Skeletal muscle tissue (tissue), 3 donors: ENCODE measurements at regions not wholly inside any gene's neighbourhood (a gene's known extent, or its start where the extent isn't known, plus 50 kb on each side); places are given as distances from the start of the nearest gene placed in this dataset.
A peak's percentile ranks its signal among the peaks of the same experiment; 100 is the strongest.

Experiments used
- H3K27ac ChIP-seq: one replicate; pipeline ENCODE4 v1.7.0; 2013; ENCODE audit warnings: mild to moderate bottlenecking, low read depth, low read length, inconsistent platforms
- H3K27me3 ChIP-seq, 3 donors: one replicate each; pipeline ENCODE4 v1.7.0; 2013; ENCODE audit warnings: low read length in 3 of 3; ENCODE audit not compliant: control insufficient read depth in 3 of 3, insufficient read depth in 3 of 3
- H3K36me3 ChIP-seq, 3 donors: one replicate each; pipeline ENCODE4 v1.7.0; 2013; ENCODE audit warnings: low read length in 3 of 3; ENCODE audit not compliant: control insufficient read depth in 3 of 3, insufficient read depth in 3 of 3
- H3K4me1 ChIP-seq, 3 donors: one replicate each; pipeline ENCODE4 v1.7.0; 2013; ENCODE audit warnings: low read length in 3 of 3, mild to moderate bottlenecking in 3 of 3; ENCODE audit not compliant: control insufficient read depth in 3 of 3, insufficient read depth in 3 of 3
- H3K4me3 ChIP-seq, 3 donors: one replicate each; pipeline ENCODE4 v1.7.0; 2013; ENCODE audit warnings: low read length in 3 of 3
- H3K9ac ChIP-seq, 3 donors: one replicate each; pipeline ENCODE4 v1.7.0; 2013; ENCODE audit warnings: low read length in 3 of 3, mild to moderate bottlenecking in 3 of 3, moderate library complexity in 2 of 3, low read depth in 1 of 3
- H3K9me3 ChIP-seq, 3 donors: one replicate each; pipeline ENCODE4 v1.7.0; 2013; ENCODE audit warnings: low read length in 3 of 3; ENCODE audit not compliant: control insufficient read depth in 3 of 3
- donor health status: Osteomylitis.

- Histone ChIP-seq H3K9me3 (no peaks in the 10 kb centered on the region), H3K36me3 (no peaks in the 10 kb centered on the region), H3K27me3 (no peaks in the 10 kb centered on the region), H3K27ac (peak overlapping the region; percentile 95), H3K4me3 (peak overlapping the region in 1 of 3 donors; percentile 9), H3K9ac (peak overlapping the region; percentile 59 to 83 (median 83)), H3K4me1 (peaks cover 28 to 55% (median 36%) of the 10 kb centered on the region in 3 donors)
These were observed 180.9 kb upstream of the RREB1 start for GRCh38 chr6:6926856-6927255.

GRCh38 chr6:6927521-6928361, 180.0 kb upstream of the RREB1 start:
- no peaks in the 10 kb centered on the region for H3K36me3 ChIP-seq
- no peaks in the 10 kb centered on the region for H3K9me3 ChIP-seq
- H3K27ac ChIP-seq, result peak overlapping the region; percentile 95
- H3K4me3 ChIP-seq, result peak overlapping the region; percentile 57 to 72 (median 68)
- H3K9ac ChIP-seq, result peak overlapping the region; percentile 69 to 83 (median 83)
- peaks cover 28 to 55% (median 36%) of the 10 kb centered on the region in 3 donors for H3K4me1 ChIP-seq
- no peaks in the 10 kb centered on the region for H3K27me3 ChIP-seq

- Histone ChIP-seq H3K9ac (no peak overlapping the region), H3K27ac (no peak overlapping the region), H3K27me3 (no peaks in the 10 kb centered on the region), H3K4me3 (no peak overlapping the region), H3K36me3 (no peaks in the 10 kb centered on the region), H3K4me1 (peaks cover 18 to 37% (median 27%) of the 10 kb centered on the region in 3 donors), H3K9me3 (no peaks in the 10 kb centered on the region)
These were observed 177.4 kb upstream of the RREB1 start for GRCh38 chr6:6930223-6930880.

GRCh38 chr6:6931071-6932025, 176.4 kb upstream of the RREB1 start:
- Histone ChIP-seq H3K4me3 (no peak overlapping the region), H3K36me3 (no peaks in the 10 kb centered on the region), H3K27me3 (no peaks in the 10 kb centered on the region), H3K9me3 (no peaks in the 10 kb centered on the region), H3K27ac (no peak overlapping the region), H3K9ac (no peak overlapping the region), H3K4me1 (peaks cover 9 to 27% (median 17%) of the 10 kb centered on the region in 3 donors)

GRCh38 chr6:6932341-6932740, 175.4 kb upstream of the RREB1 start:
- no peaks in the 10 kb centered on the region for H3K36me3 ChIP-seq
- no peaks in the 10 kb centered on the region for H3K9me3 ChIP-seq
- H3K9ac ChIP-seq, result no peak overlapping the region
- no peak overlapping the region for H3K4me3 ChIP-seq
- no peak overlapping the region for H3K27ac ChIP-seq
- no peaks in the 10 kb centered on the region for H3K27me3 ChIP-seq
- H3K4me1 ChIP-seq, result peaks cover 3 to 19% (median 10%) of the 10 kb centered on the region in 3 donors

- Histone ChIP-seq H3K36me3 (no peaks in the 10 kb centered on the region), H3K27me3 (no peaks in the 10 kb centered on the region), H3K4me1 (peaks cover 3 to 17% (median 7%) of the 10 kb centered on the region in 3 donors), H3K27ac (no peak overlapping the region), H3K9me3 (no peaks in the 10 kb centered on the region), H3K4me3 (no peak overlapping the region), H3K9ac (no peak overlapping the region)
These were observed 174.8 kb upstream of the RREB1 start for GRCh38 chr6:6932968-6933367.

- peaks cover 4 to 10% (median 9%) of the 10 kb centered on the region in 3 donors for H3K4me1 ChIP-seq
- no peaks in the 10 kb centered on the region for H3K36me3 ChIP-seq
- no peak overlapping the region for H3K9ac ChIP-seq
- no peaks in the 10 kb centered on the region for H3K9me3 ChIP-seq
- no peak overlapping the region for H3K4me3 ChIP-seq
- H3K27ac ChIP-seq, result no peak overlapping the region
- no peaks in the 10 kb centered on the region for H3K27me3 ChIP-seq
These were observed 167.4 kb upstream of the RREB1 start for GRCh38 chr6:6940031-6941025.

- Histone ChIP-seq H3K36me3 (no peaks in the 10 kb centered on the region), H3K9ac (no peak overlapping the region), H3K27ac (no peak overlapping the region), H3K4me1 (peaks cover 4 to 10% (median 9%) of the 10 kb centered on the region in 3 donors), H3K9me3 (no peaks in the 10 kb centered on the region), H3K4me3 (no peak overlapping the region), H3K27me3 (no peaks in the 10 kb centered on the region)
These were observed 166.6 kb upstream of the RREB1 start for GRCh38 chr6:6941201-6941600.

GRCh38 chr6:6942091-6942490, 165.7 kb upstream of the RREB1 start:
- Histone ChIP-seq H3K27ac (peak overlapping the region; percentile 77), H3K4me1 (peaks cover 4 to 10% (median 9%) of the 10 kb centered on the region in 3 donors), H3K9ac (no peak overlapping the region), H3K4me3 (no peak overlapping the region), H3K27me3 (no peaks in the 10 kb centered on the region), H3K9me3 (no peaks in the 10 kb centered on the region), H3K36me3 (no peaks in the 10 kb centered on the region)
